ENCODE measurements at regions not wholly inside any gene's neighbourhood (a gene's known extent, or its start where the extent isn't known, plus 50 kb on each side); places are given as distances from the start of the nearest gene placed in this dataset.

DNA sequence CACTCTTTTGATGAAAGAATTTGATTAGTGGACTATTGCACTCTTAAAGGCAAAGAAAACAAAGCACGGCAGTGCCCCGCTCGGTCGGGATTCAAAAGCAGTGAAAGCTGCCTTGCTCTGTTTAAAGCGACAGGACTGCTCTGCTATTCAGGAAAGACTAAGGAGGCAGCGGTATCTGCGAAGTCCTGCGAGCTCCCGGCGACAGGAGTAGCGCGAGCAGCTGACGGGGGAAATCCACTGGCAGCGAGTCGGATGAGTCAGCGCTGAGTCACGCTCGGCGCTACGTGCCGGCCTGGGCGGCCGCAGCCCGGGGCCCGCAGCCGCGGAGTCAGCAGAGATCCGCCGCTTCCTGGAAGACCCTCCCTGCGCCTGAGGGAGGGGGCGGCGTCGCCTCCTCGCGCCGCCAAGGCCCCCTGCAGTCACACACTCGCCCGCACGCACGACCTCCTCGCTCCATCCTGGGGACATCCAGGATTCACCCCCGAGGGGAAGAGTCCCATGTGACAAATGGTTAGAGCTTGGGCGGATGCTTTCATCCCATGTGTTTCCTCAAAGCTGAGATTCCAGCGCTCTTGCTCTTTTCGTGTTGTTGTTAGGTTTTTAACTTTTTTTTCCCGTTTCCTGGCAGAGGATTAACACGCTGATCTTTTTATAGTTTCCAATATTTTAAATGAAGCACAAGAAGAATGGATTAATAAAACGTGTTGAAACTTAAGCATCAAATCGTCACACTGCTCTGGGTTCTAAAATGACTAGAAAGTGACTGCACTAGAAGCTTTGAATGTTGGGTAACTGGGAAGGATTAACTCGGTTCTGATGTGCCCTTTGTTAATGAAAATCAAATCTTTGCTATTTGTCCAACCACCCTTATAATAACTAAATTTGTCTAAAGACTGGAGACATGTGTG is 102.5 kb downstream of the ARRDC3 start:
- Histone ChIP-seq H3K36me3 (ENCODE audit: insufficient read depth, low read length) (no peaks in the 10 kb centered on the region), H2AFZ (ENCODE audit: low read depth, low read length) (peak overlapping the region; percentile 23), H3K9ac (ENCODE audit: low read length) (peak overlapping the region; percentile 56), H3K9me3 (ENCODE audit: low read length) (no peaks in the 10 kb centered on the region), H3K9me2 (ENCODE audit: insufficient read depth, low read length) (no peaks in the 10 kb centered on the region), H3K27ac (ENCODE audit: low read length) (peak overlapping the region; percentile 15), H3K79me2 (replicated peaks; ENCODE audit: insufficient read depth, low read length) (no peaks in the 10 kb centered on the region), H3K27me3 (ENCODE audit: insufficient read depth, low read depth, low read length) (no peaks in the 10 kb centered on the region), H3F3A (ENCODE audit: insufficient read depth, low read length, poor library complexity, severe bottlenecking) (no peaks in the 10 kb centered on the region), H4K20me1 (ENCODE audit: insufficient read depth) (no peaks in the 10 kb centered on the region), H3K4me2 (ENCODE audit: low read length) (peak overlapping the region; percentile 64), H3K4me3 (ENCODE audit: low read length) (peak overlapping the region; percentile 68)
- TF ChIP-seq SMC3 (conservative IDR thresholded peaks at IDR 0.05; ENCODE audit: poor library complexity) (peak; percentile 39), POLR2AphosphoS5 (IDR thresholded peaks at IDR 0.05) (no peak), TAF1 (IDR thresholded peaks at IDR 0.05; ENCODE audit: low read depth) (peak; percentile 53), MXI1 (conservative IDR thresholded peaks at IDR 0.05; ENCODE audit: poor library complexity, severe bottlenecking) (peak; percentile 82), EP300 (conservative IDR thresholded peaks at IDR 0.05; ENCODE audit: poor library complexity, severe bottlenecking) (no peak), RAD21 (conservative IDR thresholded peaks at IDR 0.05) (peak; percentile 26)

- Histone ChIP-seq H3K79me2 (replicated peaks; ENCODE audit: insufficient read depth, low read length) (no peaks in the 10 kb centered on the region), H3K4me3 (ENCODE audit: low read length) (no peak overlapping the region), H3K9me2 (ENCODE audit: insufficient read depth, low read length) (no peaks in the 10 kb centered on the region), H3K27me3 (ENCODE audit: insufficient read depth, low read depth, low read length) (no peaks in the 10 kb centered on the region), H2AFZ (ENCODE audit: low read depth, low read length) (no peak overlapping the region), H3K9ac (ENCODE audit: low read length) (no peak overlapping the region), H3K27ac (ENCODE audit: low read length) (no peak overlapping the region), H3K4me2 (ENCODE audit: low read length) (no peak overlapping the region), H3K9me3 (ENCODE audit: low read length) (no peaks in the 10 kb centered on the region), H3K36me3 (ENCODE audit: insufficient read depth, low read length) (no peaks in the 10 kb centered on the region), H3F3A (ENCODE audit: insufficient read depth, low read length, poor library complexity, severe bottlenecking) (no peaks in the 10 kb centered on the region), H4K20me1 (ENCODE audit: insufficient read depth) (no peaks in the 10 kb centered on the region)
- TF ChIP-seq EP300 (conservative IDR thresholded peaks at IDR 0.05; ENCODE audit: poor library complexity, severe bottlenecking): no peak
- TF ChIP-seq REST (IDR thresholded peaks at IDR 0.05; ENCODE audit: borderline replicate concordance): no peak
- TF ChIP-seq MXI1 (conservative IDR thresholded peaks at IDR 0.05; ENCODE audit: poor library complexity, severe bottlenecking): no peak
- TF ChIP-seq EZH2 (IDR thresholded peaks at IDR 0.05; ENCODE audit: borderline replicate concordance, insufficient read depth, low read length, poor library complexity, severe bottlenecking): no peak
- TF ChIP-seq POLR2AphosphoS5 (IDR thresholded peaks at IDR 0.05): no peak
- no peak for TF ChIP-seq SMC3 (conservative IDR thresholded peaks at IDR 0.05; ENCODE audit: poor library complexity)
- TF ChIP-seq TAF1 (IDR thresholded peaks at IDR 0.05; ENCODE audit: low read depth): no peak
- TF ChIP-seq CTCF (IDR thresholded peaks at IDR 0.05; ENCODE audit: poor library complexity, severe bottlenecking): no peak
- TF ChIP-seq RAD21 (conservative IDR thresholded peaks at IDR 0.05): no peak
These were observed 105.3 kb downstream of the ARRDC3 start for GRCh38 chr5:91277840-91278239.
